Thoracic aorta (tissue), 2 donors: ENCODE measurements at regions not wholly inside any gene's neighbourhood (a gene's known extent, or its start where the extent isn't known, plus 50 kb on each side); places are given as distances from the start of the nearest gene placed in this dataset.

Experiments
- ATAC-seq: fragments of 150-250 bp; one replicate; pipeline ENCODE4 v1.8.0; 2017; ENCODE audit warnings: low read depth; ENCODE audit not compliant: insufficient number of reproducible peaks, low FRiP score
- DNase-seq: peaks from one replicate; pipeline ENCODE4 v3.0.0-alpha.2; 2020; ENCODE audit warnings: low spot score
- H3K27ac ChIP-seq, 2 donors: fragments of 200-600 bp; sonication (generic); 1 replicate in 1 of 2; 2 replicates in 1 of 2; pipeline ENCODE4 v1.5.1; 2016; ENCODE audit warnings: mild to moderate bottlenecking in 2 of 2, moderate library complexity in 2 of 2
- H3K27me3 ChIP-seq: fragments of 200-600 bp; sonication (generic); replicated peaks from 2 replicates; pipeline ENCODE4 v1.6.0; 2016; ENCODE audit warnings: mild to moderate bottlenecking; ENCODE audit not compliant: insufficient read depth
- H3K36me3 ChIP-seq: fragments of 200-600 bp; sonication (generic); one replicate; pipeline ENCODE4 v1.5.1; 2016
- H3K4me1 ChIP-seq, 2 donors: fragments of 200-600 bp; sonication (generic); 1 replicate in 1 of 2; 2 replicates in 1 of 2; pipeline versions ENCODE4 v1.5.1 to v1.6.0; 2016; ENCODE audit warnings: low read depth in 2 of 2, mild to moderate bottlenecking in 1 of 2; ENCODE audit not compliant: control insufficient read depth in 1 of 2
- H3K4me3 ChIP-seq: fragments of 200-600 bp; sonication (generic); 2 replicates; pipeline ENCODE4 v1.5.1; 2016; ENCODE audit warnings: mild to moderate bottlenecking
- H3K9me3 ChIP-seq: fragments of 200-600 bp; sonication (generic); 2 replicates; pipeline ENCODE4 v1.5.1; 2016
- TF ChIP-seq, protein P1 (sequence below): fragments of 200-600 bp; sonication (generic); IDR thresholded peaks from one replicate; pipeline ENCODE4 v1.5.1; 2019; ENCODE audit warnings: antibody characterized with exemption

DNA sequence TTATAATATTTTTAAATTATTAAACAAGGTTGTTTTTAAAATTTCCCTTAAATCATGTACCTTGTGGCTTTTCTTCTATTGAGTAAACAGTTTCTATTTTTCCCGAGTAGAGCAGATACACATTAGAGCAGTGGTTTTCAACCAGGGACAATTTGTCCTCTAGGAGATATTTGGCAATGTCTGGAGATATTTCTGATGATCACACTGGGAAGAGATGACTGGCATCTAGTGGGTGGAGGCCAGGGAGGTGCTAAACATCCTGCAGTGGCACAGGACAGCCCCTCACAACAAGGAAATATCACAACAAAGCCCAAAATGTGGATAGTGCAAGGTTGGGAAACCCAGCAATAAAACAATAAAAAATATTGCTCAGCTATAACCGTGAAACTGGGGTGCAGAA is 113.0 kb upstream of the PTPRG start:
- no peaks in the 10 kb centered on the region for H3K36me3 ChIP-seq
- DNase-seq (no peak), ATAC-seq (no peak)
- H3K27me3 ChIP-seq = no peaks in the 10 kb centered on the region
- TF ChIP-seq, protein P1, sequence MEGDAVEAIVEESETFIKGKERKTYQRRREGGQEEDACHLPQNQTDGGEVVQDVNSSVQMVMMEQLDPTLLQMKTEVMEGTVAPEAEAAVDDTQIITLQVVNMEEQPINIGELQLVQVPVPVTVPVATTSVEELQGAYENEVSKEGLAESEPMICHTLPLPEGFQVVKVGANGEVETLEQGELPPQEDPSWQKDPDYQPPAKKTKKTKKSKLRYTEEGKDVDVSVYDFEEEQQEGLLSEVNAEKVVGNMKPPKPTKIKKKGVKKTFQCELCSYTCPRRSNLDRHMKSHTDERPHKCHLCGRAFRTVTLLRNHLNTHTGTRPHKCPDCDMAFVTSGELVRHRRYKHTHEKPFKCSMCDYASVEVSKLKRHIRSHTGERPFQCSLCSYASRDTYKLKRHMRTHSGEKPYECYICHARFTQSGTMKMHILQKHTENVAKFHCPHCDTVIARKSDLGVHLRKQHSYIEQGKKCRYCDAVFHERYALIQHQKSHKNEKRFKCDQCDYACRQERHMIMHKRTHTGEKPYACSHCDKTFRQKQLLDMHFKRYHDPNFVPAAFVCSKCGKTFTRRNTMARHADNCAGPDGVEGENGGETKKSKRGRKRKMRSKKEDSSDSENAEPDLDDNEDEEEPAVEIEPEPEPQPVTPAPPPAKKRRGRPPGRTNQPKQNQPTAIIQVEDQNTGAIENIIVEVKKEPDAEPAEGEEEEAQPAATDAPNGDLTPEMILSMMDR = no peak
- H3K4me3 ChIP-seq = no peak overlapping the region
- H3K4me1 ChIP-seq = no peaks in the 10 kb centered on the region
- H3K27ac ChIP-seq = no peak overlapping the region
- H3K9me3 ChIP-seq = no peaks in the 10 kb centered on the region

DNA sequence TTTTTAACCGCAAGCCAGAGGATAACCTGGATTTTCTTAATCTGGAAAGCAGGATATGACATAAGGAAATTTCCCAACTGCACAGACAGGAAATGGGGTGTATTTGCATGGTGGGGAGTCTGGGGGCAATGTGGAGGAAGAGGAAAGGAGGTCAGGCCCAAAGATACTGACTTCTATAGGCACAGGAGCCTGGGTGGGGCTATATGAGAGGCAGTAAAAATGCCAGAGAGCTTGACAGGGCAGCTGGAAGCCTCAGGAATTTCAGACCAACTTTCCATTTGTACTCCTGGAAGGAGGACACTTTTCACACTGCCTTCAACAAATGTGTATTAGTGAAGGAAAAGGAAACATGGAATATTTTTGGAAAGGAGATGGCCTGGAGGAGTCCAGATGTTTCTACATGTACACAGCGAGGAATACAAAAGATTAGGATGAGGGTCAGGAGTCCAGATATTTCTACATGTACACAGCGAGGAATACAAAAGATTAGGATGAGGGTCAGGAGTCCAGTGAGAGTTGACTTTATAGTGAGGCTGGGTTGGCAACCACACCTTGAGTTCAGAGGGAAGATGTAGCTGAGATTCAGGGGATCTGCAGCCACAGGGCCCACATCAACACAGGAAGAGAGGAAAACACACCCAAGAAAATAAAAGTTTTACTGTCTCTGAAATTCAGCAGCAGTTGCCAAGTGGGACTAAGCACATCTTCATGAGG is 111.9 kb upstream of the PTPRG start:
- no peak overlapping the region for H3K27ac ChIP-seq
- H3K4me1 ChIP-seq = no peaks in the 10 kb centered on the region
- no peak overlapping the region for H3K4me3 ChIP-seq
- TF ChIP-seq, protein P1 = no peak
- H3K27me3 ChIP-seq = no peaks in the 10 kb centered on the region
- H3K36me3 ChIP-seq = no peaks in the 10 kb centered on the region
- DNase-seq (no peak), ATAC-seq (no peak)
- no peaks in the 10 kb centered on the region for H3K9me3 ChIP-seq

DNA sequence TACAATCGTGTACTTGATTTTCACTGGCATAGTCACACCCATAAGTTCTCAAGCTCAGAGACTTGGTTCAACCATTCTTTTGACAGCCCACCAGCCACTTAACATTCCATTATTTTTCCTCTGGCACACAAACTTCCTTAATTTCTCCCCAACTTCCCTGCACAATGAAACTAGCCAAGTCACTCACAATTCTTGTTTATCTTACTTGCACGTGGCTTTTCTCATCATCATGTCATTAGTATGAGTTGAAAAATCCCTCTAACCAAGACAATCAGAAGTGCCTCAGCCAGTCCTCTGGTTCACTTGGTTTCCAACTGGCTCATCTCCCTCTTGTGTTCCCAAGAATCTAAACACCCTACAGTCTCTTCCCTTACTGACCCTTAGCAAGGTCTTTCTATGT is 110.5 kb upstream of the PTPRG start:
- TF ChIP-seq, protein P1 = no peak
- H3K36me3 ChIP-seq = no peaks in the 10 kb centered on the region
- ATAC-seq = no peak
- no peak overlapping the region for H3K4me3 ChIP-seq
- no peak for DNase-seq
- H3K9me3 ChIP-seq = no peaks in the 10 kb centered on the region
- no peaks in the 10 kb centered on the region for H3K4me1 ChIP-seq
- H3K27ac ChIP-seq = no peak overlapping the region
- no peaks in the 10 kb centered on the region for H3K27me3 ChIP-seq

DNA sequence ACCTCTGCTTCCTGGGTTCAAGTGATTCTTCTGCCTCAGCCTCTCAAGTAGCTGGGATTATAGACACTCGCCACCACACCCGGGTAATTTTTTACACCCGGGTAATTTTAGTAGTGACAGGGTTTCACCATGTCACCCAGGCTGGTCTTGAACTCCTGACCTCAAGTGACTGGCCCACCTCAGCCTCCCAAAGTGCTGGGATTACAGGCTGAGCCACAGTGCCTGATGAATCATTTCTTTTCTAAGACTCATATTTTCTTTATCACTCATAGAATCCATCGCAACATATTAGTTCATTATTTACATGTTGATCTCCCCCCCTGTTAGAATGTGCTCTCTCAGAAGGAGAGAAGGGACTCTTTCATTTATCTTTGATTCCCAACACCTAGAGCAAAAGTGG is 109.5 kb upstream of the PTPRG start:
- ATAC-seq (no peak), DNase-seq (no peak)
- Histone ChIP-seq H3K4me3 (no peak overlapping the region), H3K27me3 (no peaks in the 10 kb centered on the region), H3K36me3 (no peaks in the 10 kb centered on the region), H3K9me3 (no peaks in the 10 kb centered on the region), H3K4me1 (no peaks in the 10 kb centered on the region), H3K27ac (no peak overlapping the region)
- TF ChIP-seq, protein P1 = no peak

DNA sequence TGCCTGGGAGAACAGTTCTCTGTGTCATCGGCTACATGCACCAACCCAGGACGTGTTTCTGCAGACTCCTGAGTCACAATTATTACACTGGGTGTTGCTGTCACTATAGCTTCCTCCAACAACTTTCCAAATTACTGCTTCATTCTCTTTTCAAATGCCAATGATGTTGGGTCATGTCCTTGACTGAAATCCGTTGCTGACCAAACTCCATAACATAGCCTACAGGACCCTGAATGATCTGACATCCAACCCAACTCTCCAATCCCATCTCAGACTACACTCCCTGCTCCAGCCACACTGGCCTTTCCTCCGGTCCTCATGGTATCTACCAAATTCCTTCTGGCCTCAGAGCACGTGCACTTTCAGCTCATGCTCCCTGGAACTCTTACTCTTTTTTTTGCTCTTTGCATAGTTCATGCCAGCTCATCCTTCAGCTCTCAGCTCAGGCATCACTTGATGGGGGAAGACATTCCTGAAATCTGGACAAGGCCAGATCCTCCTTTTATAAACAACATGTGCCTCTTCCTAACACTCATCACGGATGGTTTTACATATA is 108.8 kb upstream of the PTPRG start:
- no peak for ATAC-seq
- Histone ChIP-seq H3K4me1 (no peaks in the 10 kb centered on the region), H3K4me3 (no peak overlapping the region), H3K27me3 (no peaks in the 10 kb centered on the region), H3K27ac (no peak overlapping the region), H3K36me3 (no peaks in the 10 kb centered on the region), H3K9me3 (no peaks in the 10 kb centered on the region)
- DNase-seq = no peak
- TF ChIP-seq, protein P1 = no peak
